ENCODE measurements at regions not wholly inside any gene's neighbourhood (a gene's known extent, or its start where the extent isn't known, plus 50 kb on each side); places are given as distances from the start of the nearest gene placed in this dataset.

DNA sequence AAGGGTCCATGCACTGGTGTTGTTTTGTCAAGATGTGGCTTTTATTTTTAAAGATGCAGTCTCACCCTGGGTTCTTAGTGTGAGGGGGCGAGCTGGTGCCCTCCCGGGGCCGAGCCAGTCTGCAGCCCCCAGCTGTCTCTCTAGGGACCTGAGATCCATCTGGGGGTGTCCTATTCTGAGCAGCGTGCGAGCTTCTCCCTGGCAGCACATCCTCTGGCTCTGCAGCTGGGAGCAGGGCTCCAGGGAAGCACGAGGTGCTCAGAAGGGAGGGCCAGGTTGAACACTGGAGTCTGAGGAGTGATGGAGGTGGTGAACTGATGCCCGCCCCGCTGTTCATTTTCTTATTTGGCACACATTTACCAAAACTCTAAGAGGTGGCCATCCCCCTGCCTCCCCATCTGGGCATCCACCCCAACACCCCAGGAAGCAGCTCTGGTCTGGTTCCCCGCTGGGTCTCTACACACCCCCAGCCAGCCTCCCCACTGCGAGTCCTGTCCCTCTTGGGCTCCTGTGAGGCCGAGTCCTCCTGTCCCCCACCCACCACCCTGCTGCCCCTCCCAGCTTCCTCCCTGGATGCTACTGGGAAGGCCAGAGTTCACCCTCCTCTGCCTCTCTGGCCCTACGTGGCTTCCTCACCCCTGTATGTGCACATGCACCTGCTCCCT, 956.4 kb downstream of the BRD1 start:
- no peak for TF ChIP-seq ZFX (IDR thresholded peaks at IDR 0.05; ENCODE audit: borderline replicate concordance)
- no peak overlapping the region for H3K27ac ChIP-seq

DNA sequence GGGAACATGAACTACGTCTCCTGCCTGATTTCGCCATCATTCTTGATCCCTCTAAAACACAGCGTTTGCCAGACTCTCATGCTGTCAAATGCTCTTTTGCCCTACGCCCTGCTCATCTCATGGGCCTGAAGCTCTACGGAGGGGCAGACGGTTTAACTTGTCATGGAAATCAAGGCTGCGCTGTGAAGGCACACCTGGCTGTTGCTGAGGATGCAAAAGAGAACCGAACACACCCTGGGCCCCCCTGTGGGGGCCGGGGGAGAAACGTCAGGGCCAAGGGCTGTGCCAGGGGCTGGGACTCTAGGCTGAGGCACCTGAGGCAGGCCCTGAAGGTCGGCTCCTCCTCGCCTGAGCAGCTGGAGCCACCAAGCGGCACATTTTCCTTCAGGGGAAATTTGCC, 957.2 kb downstream of the BRD1 start:
- no peak overlapping the region for H3K27ac ChIP-seq
- TF ChIP-seq ZFX (IDR thresholded peaks at IDR 0.05; ENCODE audit: borderline replicate concordance): no peak
- TF ChIP-seq, protein P1, sequence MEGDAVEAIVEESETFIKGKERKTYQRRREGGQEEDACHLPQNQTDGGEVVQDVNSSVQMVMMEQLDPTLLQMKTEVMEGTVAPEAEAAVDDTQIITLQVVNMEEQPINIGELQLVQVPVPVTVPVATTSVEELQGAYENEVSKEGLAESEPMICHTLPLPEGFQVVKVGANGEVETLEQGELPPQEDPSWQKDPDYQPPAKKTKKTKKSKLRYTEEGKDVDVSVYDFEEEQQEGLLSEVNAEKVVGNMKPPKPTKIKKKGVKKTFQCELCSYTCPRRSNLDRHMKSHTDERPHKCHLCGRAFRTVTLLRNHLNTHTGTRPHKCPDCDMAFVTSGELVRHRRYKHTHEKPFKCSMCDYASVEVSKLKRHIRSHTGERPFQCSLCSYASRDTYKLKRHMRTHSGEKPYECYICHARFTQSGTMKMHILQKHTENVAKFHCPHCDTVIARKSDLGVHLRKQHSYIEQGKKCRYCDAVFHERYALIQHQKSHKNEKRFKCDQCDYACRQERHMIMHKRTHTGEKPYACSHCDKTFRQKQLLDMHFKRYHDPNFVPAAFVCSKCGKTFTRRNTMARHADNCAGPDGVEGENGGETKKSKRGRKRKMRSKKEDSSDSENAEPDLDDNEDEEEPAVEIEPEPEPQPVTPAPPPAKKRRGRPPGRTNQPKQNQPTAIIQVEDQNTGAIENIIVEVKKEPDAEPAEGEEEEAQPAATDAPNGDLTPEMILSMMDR (IDR thresholded peaks at IDR 0.05): no peak

DNA sequence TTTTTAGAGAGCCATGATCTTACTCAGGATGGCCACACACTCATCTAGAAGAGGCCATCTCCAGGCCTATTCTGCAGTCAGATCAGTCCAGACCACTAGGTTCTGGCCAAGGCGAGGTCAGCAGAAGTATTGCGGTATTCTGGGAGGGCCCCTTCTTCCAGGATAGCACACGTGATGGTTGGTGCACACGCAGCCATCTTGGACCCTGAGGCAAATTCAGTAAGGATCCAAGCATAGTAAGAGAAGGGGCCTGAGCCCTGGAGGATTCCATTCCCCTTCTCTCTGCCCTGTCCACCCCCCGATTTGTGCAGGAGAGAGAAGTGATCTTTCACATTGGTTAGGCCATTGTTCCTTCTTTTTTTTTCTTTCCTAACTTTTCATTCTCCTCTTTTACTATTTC, 957.9 kb downstream of the BRD1 start:
- TF ChIP-seq ZFX (IDR thresholded peaks at IDR 0.05; ENCODE audit: borderline replicate concordance): no peak
- TF ChIP-seq, protein P1 (IDR thresholded peaks at IDR 0.05): no peak

DNA sequence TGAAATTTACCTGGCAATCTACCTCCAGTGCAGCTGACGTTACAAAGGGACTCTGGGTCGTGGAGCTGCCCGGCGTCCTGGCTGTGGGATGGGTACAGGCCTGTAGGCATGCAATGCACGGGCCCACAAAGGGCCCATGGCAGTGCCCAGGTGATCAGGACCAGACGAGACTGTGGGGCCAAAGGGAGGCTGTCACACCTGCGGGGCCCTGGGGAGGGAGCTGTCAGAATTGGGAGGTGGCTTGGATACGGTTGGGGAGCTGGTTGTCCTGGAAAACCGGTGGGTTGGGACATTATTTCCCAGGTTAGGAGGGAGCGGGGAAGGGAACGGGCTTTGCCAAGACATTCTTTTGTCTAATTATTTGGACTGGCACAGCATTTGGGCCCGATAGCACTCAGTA, 958.5 kb downstream of the BRD1 start:
- H3K27ac ChIP-seq: no peak overlapping the region
- TF ChIP-seq, protein P1 (IDR thresholded peaks at IDR 0.05): no peak
- TF ChIP-seq ZFX (IDR thresholded peaks at IDR 0.05; ENCODE audit: borderline replicate concordance): no peak

More for the DNA sequence above, 957.9 kb downstream of the BRD1 start:
- H3K27ac ChIP-seq: no peak overlapping the region

DNA sequence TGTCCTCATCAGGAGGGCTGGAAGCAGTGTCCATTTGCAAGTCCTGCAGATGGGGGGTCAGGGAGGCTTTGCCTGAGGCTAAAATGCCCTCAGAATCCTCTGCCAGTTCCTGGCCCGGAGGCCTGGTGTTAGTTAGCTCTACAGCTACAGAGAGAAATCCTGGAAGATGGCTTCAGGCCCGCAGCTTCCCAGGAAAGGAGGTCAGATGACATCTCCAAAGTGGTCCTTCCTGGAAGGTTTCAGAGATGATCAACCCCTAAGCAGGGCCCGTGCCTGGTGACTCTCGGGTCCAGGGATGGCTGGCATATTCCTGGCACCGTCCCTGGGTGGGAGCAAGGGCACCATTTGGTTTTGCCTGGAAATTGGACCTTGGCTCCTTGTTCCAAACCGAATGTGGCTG, 959.1 kb downstream of the BRD1 start:
- TF ChIP-seq ZFX (IDR thresholded peaks at IDR 0.05; ENCODE audit: borderline replicate concordance): no peak
- TF ChIP-seq, protein P1 (IDR thresholded peaks at IDR 0.05): no peak
- H3K27ac ChIP-seq: no peak overlapping the region

DNA sequence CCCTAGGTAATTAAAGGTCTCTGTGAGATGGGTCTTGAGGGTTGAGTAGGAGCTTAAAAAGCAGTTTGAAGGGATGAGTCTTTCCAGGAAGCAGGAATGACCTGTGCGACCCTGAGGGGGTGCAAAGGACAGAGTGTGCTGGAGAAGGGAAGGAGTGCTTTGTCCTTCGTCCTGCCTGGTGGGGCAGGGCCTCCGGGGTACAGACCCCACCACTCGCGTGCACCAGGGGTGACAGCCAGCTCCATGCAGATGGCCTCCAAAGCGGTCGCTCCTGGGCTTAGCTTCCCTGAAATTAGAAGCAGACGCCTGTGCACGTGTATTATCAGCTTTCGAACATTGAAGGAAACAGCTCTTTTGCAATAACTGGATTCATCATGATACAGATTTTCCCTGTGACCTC, 959.8 kb downstream of the BRD1 start:
- TF ChIP-seq ZFX (IDR thresholded peaks at IDR 0.05; ENCODE audit: borderline replicate concordance): no peak
- TF ChIP-seq, protein P1 (IDR thresholded peaks at IDR 0.05): no peak
- no peak overlapping the region for H3K27ac ChIP-seq

DNA sequence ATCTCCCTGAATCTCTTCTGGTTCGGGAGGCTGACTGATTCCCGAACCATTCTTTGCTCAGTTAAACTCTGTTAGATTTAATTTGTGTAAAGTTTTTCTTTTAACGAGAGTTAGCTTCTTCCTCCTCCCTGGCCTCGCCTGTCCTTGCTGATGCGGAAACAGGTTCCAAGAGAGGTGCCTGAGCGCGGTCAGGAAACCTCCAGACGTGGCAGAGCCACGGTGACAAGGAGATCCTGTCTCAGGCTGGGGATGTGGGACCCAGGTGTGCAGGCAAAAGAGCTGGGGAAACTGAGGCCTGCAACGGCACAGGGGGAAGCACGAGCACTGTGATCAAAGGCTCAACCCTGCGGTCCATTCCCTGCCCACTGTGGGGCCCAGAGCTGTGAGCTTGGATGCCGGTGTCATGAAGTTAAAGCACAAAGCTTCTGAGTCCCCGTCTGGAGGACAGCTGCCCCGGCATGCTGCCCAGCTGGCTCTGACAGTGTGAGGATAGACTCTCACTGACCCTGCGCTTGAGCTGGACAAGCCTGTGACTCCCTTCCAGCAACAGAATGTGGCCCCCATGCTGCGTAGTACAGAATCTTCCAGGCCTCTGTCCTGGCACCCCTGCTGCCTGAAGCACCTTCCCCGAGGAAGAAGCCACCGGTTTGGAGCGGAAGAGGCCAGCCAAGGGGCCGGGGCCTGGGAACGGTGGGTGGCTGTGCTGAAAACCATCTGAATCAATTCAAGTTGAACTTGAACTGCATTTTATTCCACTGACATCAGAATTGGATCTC, 960.6 kb downstream of the BRD1 start:
- TF ChIP-seq, protein P1 (IDR thresholded peaks at IDR 0.05): no peak
- TF ChIP-seq ZFX (IDR thresholded peaks at IDR 0.05; ENCODE audit: borderline replicate concordance): no peak
- H3K27ac ChIP-seq: no peak overlapping the region
